ENCODE measurements at regions not wholly inside any gene's neighbourhood (a gene's known extent, or its start where the extent isn't known, plus 50 kb on each side); places are given as distances from the start of the nearest gene placed in this dataset.

GRCh38 chr2:120826260-120826648 is 90.6 kb downstream of the GLI2 start:
- TF ChIP-seq CTCF (conservative IDR thresholded peaks at IDR 0.05) (no peak), EZH2 (IDR thresholded peaks at IDR 0.05; ENCODE audit: low read depth) (no peak)
